ENCODE measurements at regions not wholly inside any gene's neighbourhood (a gene's known extent, or its start where the extent isn't known, plus 50 kb on each side); places are given as distances from the start of the nearest gene placed in this dataset.

DNA sequence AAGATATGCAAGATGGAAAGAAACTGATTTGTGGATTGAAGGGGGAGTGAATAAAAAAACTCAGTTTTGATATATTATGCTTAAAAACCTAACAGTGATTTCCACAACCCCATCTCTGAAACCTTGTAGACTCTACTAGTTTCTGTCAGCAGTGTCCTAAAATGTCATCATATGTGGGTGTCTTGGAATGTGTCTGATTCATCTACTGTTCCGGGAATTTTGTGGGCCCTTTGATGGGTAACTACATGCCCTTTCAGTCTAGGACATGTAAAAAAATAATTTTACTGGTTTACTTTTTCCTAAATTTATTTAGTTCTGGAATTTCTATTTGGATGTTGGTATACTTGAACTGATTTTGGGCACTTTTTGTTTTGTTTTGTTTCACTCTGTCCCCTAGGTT is 118.9 kb upstream of the NMUR2 start:
- 84 to 89% methylated on average over 1 of the region's 1 CpG for WGBS, 2 donors
- no peak overlapping the region for H3K27ac ChIP-seq
- intact Hi-C loops (cut with DNase I), result no loop called here
- no peaks in the 10 kb centered on the region for H3K27me3 ChIP-seq
- TF ChIP-seq POLR2A (IDR thresholded peaks at IDR 0.05) (no peak), POLR2AphosphoS5 (IDR thresholded peaks at IDR 0.05) (no peak), EP300 (IDR thresholded peaks at IDR 0.05) (no peak)
- TF ChIP-seq, protein P1, sequence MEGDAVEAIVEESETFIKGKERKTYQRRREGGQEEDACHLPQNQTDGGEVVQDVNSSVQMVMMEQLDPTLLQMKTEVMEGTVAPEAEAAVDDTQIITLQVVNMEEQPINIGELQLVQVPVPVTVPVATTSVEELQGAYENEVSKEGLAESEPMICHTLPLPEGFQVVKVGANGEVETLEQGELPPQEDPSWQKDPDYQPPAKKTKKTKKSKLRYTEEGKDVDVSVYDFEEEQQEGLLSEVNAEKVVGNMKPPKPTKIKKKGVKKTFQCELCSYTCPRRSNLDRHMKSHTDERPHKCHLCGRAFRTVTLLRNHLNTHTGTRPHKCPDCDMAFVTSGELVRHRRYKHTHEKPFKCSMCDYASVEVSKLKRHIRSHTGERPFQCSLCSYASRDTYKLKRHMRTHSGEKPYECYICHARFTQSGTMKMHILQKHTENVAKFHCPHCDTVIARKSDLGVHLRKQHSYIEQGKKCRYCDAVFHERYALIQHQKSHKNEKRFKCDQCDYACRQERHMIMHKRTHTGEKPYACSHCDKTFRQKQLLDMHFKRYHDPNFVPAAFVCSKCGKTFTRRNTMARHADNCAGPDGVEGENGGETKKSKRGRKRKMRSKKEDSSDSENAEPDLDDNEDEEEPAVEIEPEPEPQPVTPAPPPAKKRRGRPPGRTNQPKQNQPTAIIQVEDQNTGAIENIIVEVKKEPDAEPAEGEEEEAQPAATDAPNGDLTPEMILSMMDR (IDR thresholded peaks at IDR 0.05), result no peak
- no peaks in the 10 kb centered on the region for H3K4me1 ChIP-seq
- H3K4me3 ChIP-seq, result no peak overlapping the region
- no peaks in the 10 kb centered on the region for H3K36me3 ChIP-seq
- no peak for DNase-seq
- H3K9me3 ChIP-seq, result no peaks in the 10 kb centered on the region

DNA sequence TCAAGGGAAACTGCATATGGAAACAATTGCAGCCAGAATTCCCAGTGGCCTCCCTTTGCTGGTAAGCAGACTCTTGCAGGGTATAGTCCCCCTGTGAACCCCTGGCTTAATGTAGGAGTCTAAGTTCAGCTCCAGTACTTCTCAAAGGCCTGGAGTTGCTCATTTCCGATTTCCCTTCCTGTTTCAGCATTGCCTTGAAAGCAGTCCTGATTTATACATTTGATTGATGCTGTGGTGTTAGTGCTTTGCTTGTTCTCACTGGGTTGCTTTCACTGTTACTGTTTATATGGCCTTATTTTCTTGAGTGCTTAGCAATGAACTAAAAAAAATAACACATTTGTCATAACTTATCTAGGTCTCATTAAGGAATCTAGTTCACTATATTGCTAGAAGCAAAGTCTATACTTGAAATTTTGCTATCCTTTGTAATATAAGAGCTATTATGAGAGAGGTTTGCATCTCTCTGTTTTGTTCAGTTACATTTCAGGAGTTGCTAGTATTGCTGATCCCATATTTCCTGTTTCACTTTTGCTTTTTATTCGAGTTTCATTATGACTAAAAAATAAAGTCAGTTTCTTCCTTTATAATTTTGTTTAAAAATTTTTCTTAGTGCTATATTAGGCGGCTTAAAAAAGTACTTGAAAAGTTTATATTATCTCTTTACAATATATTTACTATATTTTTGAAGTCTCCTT is 122.4 kb upstream of the NMUR2 start:
- no peak for TF ChIP-seq POLR2AphosphoS5 (IDR thresholded peaks at IDR 0.05)
- TF ChIP-seq, protein P1 (IDR thresholded peaks at IDR 0.05), result no peak
- no peak for TF ChIP-seq POLR2A (IDR thresholded peaks at IDR 0.05)
- TF ChIP-seq EP300 (IDR thresholded peaks at IDR 0.05), result no peak
- Histone ChIP-seq H3K9me3 (no peaks in the 10 kb centered on the region), H3K27me3 (no peaks in the 10 kb centered on the region), H3K4me1 (no peaks in the 10 kb centered on the region), H3K36me3 (no peaks in the 10 kb centered on the region), H3K27ac (no peak overlapping the region), H3K4me3 (no peak overlapping the region)
- WGBS, 2 donors, result 34 to 36% methylated on average over 3 of the region's 3 CpGs
- DNase-seq, result no peak
- intact Hi-C loops (cut with DNase I), result no loop called here

DNA sequence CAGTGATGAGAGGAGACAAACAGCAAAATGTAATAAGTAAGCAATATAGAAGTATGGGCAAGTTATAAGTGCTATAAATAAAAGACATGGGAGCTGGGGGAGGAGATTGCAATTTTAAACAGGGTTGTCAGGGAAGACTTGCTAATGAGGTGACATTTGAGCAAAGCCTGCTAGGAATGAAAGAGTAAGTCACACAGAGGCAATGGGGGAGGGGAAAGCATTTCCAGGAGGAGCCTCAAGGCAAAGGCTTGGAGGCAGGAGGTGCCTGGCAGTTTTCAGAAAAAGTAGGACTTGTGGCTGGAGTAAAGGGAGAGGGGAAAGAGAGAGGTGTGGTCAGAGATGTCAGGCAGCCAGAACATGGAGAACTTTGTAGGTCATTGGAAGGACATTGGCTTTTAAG is 124.4 kb upstream of the NMUR2 start:
- Histone ChIP-seq H3K9me3 (no peaks in the 10 kb centered on the region), H3K36me3 (no peaks in the 10 kb centered on the region), H3K4me3 (no peak overlapping the region), H3K4me1 (no peaks in the 10 kb centered on the region), H3K27ac (no peak overlapping the region), H3K27me3 (no peaks in the 10 kb centered on the region)
- TF ChIP-seq POLR2A (IDR thresholded peaks at IDR 0.05) (no peak), EP300 (IDR thresholded peaks at IDR 0.05) (no peak), POLR2AphosphoS5 (IDR thresholded peaks at IDR 0.05) (no peak)
- TF ChIP-seq, protein P1 (IDR thresholded peaks at IDR 0.05), result no peak
- no peak for DNase-seq
- intact Hi-C loops (cut with DNase I), result no loop called here

DNA sequence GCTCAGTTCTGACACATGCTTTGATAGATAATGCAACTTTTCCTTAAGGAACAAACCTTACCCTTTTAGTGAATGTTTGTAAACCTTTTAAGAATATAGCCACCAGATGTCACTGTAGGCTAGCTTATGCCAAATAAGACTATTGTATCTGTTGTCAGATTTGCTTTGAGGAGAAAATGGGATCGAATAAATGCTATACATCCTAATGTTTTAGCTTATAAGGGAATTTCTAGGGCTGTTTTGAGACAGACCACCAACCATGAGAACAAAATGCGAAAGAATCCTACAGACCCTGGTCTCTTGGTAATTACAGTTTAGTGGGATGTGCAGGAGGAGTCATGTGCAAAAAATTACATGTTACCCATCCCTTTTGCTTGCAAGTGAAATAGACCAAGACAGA is 127.6 kb upstream of the NMUR2 start:
- H3K36me3 ChIP-seq, result no peaks in the 10 kb centered on the region
- WGBS, 2 donors, result 32 to 55% methylated on average over 2 of the region's 2 CpGs

More for the DNA sequence above, 127.6 kb upstream of the NMUR2 start:
- Histone ChIP-seq H3K4me1 (no peaks in the 10 kb centered on the region), H3K27ac (no peak overlapping the region), H3K9me3 (no peaks in the 10 kb centered on the region), H3K27me3 (no peaks in the 10 kb centered on the region), H3K4me3 (no peak overlapping the region)
- TF ChIP-seq, protein P1 (IDR thresholded peaks at IDR 0.05), result peak; percentile 6 to 41 (median 36)
- TF ChIP-seq POLR2AphosphoS5 (IDR thresholded peaks at IDR 0.05), result no peak
- TF ChIP-seq EP300 (IDR thresholded peaks at IDR 0.05), result no peak
- intact Hi-C loops (cut with DNase I), result loop anchor here (1.0 kb wide), 1 partner anchor 1433 kb away; no protein-coding TSS in a partner anchor
- DNase-seq, result no peak

Data from sigmoid colon (tissue), 6 donors.